ENCODE measurements at regions not wholly inside any gene's neighbourhood (a gene's known extent, or its start where the extent isn't known, plus 50 kb on each side); places are given as distances from the start of the nearest gene placed in this dataset.

GRCh38 chr12:124413401-124413800, 118.5 kb downstream of the RFLNA start:
- Histone ChIP-seq H3K9me2 (ENCODE audit: insufficient read depth) (no peaks in the 10 kb centered on the region), H4K20me1 (ENCODE audit: insufficient read depth) (no peaks in the 10 kb centered on the region), H3K79me2 (ENCODE audit: insufficient read depth, low read length) (no peaks in the 10 kb centered on the region), H2AFZ (ENCODE audit: low read depth, low read length, poor library complexity, severe bottlenecking) (no peak overlapping the region), H3K9ac (ENCODE audit: low read length) (no peak overlapping the region), H3K9me3 (ENCODE audit: control insufficient read depth in 1 of 2, insufficient read depth in 1 of 2, low read depth in 1 of 2, low read length in 2 of 2) (no peaks in the 10 kb centered on the region), H3K36me3 (ENCODE audit: control insufficient read depth in 1 of 2, insufficient read depth in 2 of 2, low read length in 2 of 2) (no peaks in the 10 kb centered on the region; a peak in 1 of 4 replicates), H3K27ac (ENCODE audit: low read depth, low read length) (no peak overlapping the region), H3K27me3 (ENCODE audit: insufficient read depth, low read length) (no peaks in the 10 kb centered on the region), H3K4me1 (ENCODE audit: control insufficient read depth in 1 of 2, insufficient read depth in 2 of 2, low read length in 2 of 2) (no peaks in the 10 kb centered on the region), H3K4me3 (replicated peaks in 1 of 2; ENCODE audit: low read depth in 1 of 2, low read length in 2 of 2) (no peak overlapping the region), H3K4me2 (ENCODE audit: low read length) (no peak overlapping the region)
- DNase-seq (ENCODE audit: low read depth, low spot score) (no peak), ATAC-seq (no peak)
- BruUV-seq (replicated peaks): no TSS peak
- ChIA-PET RAD21 (ENCODE audit: low non-redundant PET in 1 of 2, low total read pairs in 2 of 2, uncharacterized antibody in 2 of 2, unreplicated experiment in 2 of 2) (no interaction called here), POLR2A (no interaction called here), CTCF (no interaction called here)
- intact Hi-C loops (cut with micrococcal nuclease): no loop called here
- TF ChIP-seq ZBTB33 (IDR thresholded peaks at IDR 0.05; ENCODE audit: extremely low read depth, insufficient replicate concordance, low read length): no peak
- TF ChIP-seq CTCF (IDR thresholded peaks at IDR 0.05 in 2 of 3, conservative IDR thresholded peaks at IDR 0.05 in 1 of 3; ENCODE audit: borderline replicate concordance in 1 of 3, insufficient read depth in 1 of 3, low read depth in 2 of 3, low read length in 2 of 3): no peak
- no peak for TF ChIP-seq SIN3A (IDR thresholded peaks at IDR 0.05; ENCODE audit: low read depth)
- TF ChIP-seq SP1 (IDR thresholded peaks at IDR 0.05; ENCODE audit: low read depth): no peak
- no peak for TF ChIP-seq FOSL1 (IDR thresholded peaks at IDR 0.05; ENCODE audit: low read depth)
- TF ChIP-seq ZNF274 (IDR thresholded peaks at IDR 0.05; ENCODE audit: low read depth, low read length): no peak
- TF ChIP-seq EZH2 (IDR thresholded peaks at IDR 0.05): no peak
- no peak for TF ChIP-seq ATF3 (IDR thresholded peaks at IDR 0.05)
- no peak for TF ChIP-seq EGR1 (IDR thresholded peaks at IDR 0.05; ENCODE audit: low read depth)
- TF ChIP-seq YY1 (IDR thresholded peaks at IDR 0.05; ENCODE audit: extremely low read depth, insufficient replicate concordance, low read depth, low read length): no peak
- no peak for TF ChIP-seq RAD21 (IDR thresholded peaks at IDR 0.05; ENCODE audit: low read depth)
- no peak for TF ChIP-seq TCF7L2 (IDR thresholded peaks at IDR 0.05; ENCODE audit: borderline replicate concordance, extremely low read depth, insufficient read depth, insufficient read length)
- no peak for TF ChIP-seq MAX (IDR thresholded peaks at IDR 0.05)
- TF ChIP-seq ELF1 (IDR thresholded peaks at IDR 0.05; ENCODE audit: borderline replicate concordance, low read depth): no peak
- no peak for TF ChIP-seq CBX3 (IDR thresholded peaks at IDR 0.05; ENCODE audit: low read depth)
